ENCODE measurements at regions not wholly inside any gene's neighbourhood (a gene's known extent, or its start where the extent isn't known, plus 50 kb on each side); places are given as distances from the start of the nearest gene placed in this dataset.

DNA sequence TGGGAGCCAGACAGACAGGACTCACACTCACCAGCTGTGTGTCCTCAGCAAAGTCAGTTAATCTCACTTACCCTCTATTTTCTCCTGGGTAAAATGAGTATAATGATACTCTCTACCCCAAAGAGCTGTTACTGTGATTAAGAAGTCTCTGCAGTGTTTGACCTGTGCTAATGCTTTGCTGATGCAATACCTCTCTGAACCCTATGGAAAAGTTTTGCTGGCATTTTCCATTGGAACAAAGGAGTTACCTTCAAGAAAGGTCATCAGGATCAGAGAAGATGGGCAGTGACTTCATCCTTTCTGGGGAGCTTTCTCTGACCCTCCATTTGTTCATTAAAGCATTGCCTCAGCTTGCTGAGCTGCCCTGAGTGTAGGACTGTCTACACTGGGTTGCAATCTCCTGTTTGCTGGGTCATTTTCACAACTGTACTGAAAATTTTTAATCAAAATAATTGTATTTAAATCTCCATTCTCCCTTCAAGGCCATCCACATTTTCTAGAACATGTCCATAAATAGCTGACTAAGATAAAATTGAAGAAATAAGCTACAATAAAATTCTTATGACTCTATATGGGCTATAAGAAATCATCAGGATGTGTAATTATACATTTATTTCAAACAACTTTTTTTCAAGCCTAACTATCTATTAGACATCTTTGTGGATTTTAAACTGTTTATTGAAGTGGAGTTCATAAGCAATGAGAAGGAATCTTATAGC lies 272.8 kb upstream of the CPEB2 start:
- H3K36me3 ChIP-seq (ENCODE audit: control insufficient read depth in 2 of 2, insufficient read depth in 1 of 2, low read length in 2 of 2), result no peaks in the 10 kb centered on the region
- no peak overlapping the region for H3K4me3 ChIP-seq (ENCODE audit: low read depth, low read length)
- TF ChIP-seq ZNF366 (tag by site-specific recombination; conservative IDR thresholded peaks at IDR 0.05) (no peak), ZNF548 (tag by site-specific recombination; IDR thresholded peaks at IDR 0.05) (no peak), ZNF146 (tag by site-specific recombination; IDR thresholded peaks at IDR 0.05) (no peak), GLIS1 (tag by site-specific recombination; IDR thresholded peaks at IDR 0.05) (no peak), ZBTB21 (tag by site-specific recombination; IDR thresholded peaks at IDR 0.05) (no peak), ZBTB7A (tag by site-specific recombination; IDR thresholded peaks at IDR 0.05; ENCODE audit: low read depth) (no peak), ZNF155 (tag by site-specific recombination; IDR thresholded peaks at IDR 0.05) (no peak), ZNF521 (tag by site-specific recombination; IDR thresholded peaks at IDR 0.05) (no peak)
- TF ChIP-seq, protein P1, sequence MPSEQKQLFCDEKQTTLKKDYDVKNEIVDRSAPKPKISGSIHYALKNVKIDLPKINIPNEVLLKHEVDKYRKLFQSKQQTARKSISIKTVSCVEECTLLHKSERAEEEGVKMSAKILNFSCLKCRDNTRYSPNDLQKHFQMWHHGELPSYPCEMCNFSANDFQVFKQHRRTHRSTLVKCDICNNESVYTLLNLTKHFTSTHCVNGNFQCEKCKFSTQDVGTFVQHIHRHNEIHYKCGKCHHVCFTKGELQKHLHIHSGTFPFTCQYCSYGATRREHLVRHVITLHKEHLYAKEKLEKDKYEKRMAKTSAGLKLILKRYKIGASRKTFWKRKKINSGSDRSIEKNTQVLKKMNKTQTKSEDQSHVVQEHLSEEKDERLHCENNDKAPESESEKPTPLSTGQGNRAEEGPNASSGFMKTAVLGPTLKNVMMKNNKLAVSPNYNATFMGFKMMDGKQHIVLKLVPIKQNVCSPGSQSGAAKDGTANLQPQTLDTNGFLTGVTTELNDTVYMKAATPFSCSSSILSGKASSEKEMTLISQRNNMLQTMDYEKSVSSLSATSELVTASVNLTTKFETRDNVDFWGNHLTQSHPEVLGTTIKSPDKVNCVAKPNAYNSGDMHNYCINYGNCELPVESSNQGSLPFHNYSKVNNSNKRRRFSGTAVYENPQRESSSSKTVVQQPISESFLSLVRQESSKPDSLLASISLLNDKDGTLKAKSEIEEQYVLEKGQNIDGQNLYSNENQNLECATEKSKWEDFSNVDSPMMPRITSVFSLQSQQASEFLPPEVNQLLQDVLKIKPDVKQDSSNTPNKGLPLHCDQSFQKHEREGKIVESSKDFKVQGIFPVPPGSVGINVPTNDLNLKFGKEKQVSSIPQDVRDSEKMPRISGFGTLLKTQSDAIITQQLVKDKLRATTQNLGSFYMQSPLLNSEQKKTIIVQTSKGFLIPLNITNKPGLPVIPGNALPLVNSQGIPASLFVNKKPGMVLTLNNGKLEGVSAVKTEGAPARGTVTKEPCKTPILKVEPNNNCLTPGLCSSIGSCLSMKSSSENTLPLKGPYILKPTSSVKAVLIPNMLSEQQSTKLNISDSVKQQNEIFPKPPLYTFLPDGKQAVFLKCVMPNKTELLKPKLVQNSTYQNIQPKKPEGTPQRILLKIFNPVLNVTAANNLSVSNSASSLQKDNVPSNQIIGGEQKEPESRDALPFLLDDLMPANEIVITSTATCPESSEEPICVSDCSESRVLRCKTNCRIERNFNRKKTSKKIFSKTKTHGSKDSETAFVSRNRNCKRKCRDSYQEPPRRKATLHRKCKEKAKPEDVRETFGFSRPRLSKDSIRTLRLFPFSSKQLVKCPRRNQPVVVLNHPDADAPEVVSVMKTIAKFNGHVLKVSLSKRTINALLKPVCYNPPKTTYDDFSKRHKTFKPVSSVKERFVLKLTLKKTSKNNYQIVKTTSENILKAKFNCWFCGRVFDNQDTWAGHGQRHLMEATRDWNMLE (tag by site-specific recombination; conservative IDR thresholded peaks at IDR 0.05; ENCODE audit: low read depth), result no peak
- no peaks in the 10 kb centered on the region for H3K9me3 ChIP-seq (ENCODE audit: control insufficient read depth, insufficient read depth, low read depth, low read length)
- H3K4me1 ChIP-seq (ENCODE audit: control insufficient read depth, insufficient read depth, low read length), result no peaks in the 10 kb centered on the region
- H3K27ac ChIP-seq (ENCODE audit: extremely low read depth, low read depth, low read length), result no peak overlapping the region
- POLR2A ChIA-PET, result no interaction called here
- CTCF ChIA-PET, result no interaction called here

DNA sequence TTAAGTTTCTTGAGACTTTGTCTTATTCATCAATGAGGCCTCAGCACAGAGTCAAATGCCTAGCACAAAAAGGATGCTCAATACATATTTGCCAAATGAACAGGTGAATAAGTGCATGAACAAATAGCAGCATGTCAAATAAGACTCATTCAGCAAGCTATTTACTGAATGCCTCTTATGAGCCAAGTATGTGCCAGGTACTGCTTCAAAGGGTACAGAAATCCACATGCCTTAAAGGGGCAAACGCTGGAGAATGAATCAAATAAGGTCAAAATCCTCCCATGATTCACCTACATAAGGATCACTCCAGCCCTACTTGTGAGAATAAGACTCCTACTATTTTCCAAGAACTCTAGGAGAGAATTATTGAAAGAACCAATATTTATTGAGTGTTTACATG lies 260.2 kb upstream of the CPEB2 start:
- Histone ChIP-seq H3K9me3 (ENCODE audit: control insufficient read depth, insufficient read depth, low read depth, low read length) (no peaks in the 10 kb centered on the region), H3K27ac (ENCODE audit: extremely low read depth, low read depth, low read length) (no peak overlapping the region), H3K36me3 (ENCODE audit: control insufficient read depth in 2 of 2, insufficient read depth in 1 of 2, low read length in 2 of 2) (no peaks in the 10 kb centered on the region), H3K4me1 (ENCODE audit: control insufficient read depth, insufficient read depth, low read length) (no peaks in the 10 kb centered on the region), H3K4me3 (ENCODE audit: low read depth, low read length) (no peak overlapping the region)
- POLR2A ChIA-PET, result no interaction called here
- CTCF ChIA-PET, result no interaction called here
- TF ChIP-seq ZNF621 (tag by site-specific recombination; IDR thresholded peaks at IDR 0.05), result no peak
- TF ChIP-seq ZNF2 (tag by site-specific recombination; IDR thresholded peaks at IDR 0.05), result no peak
- TF ChIP-seq, protein P2, sequence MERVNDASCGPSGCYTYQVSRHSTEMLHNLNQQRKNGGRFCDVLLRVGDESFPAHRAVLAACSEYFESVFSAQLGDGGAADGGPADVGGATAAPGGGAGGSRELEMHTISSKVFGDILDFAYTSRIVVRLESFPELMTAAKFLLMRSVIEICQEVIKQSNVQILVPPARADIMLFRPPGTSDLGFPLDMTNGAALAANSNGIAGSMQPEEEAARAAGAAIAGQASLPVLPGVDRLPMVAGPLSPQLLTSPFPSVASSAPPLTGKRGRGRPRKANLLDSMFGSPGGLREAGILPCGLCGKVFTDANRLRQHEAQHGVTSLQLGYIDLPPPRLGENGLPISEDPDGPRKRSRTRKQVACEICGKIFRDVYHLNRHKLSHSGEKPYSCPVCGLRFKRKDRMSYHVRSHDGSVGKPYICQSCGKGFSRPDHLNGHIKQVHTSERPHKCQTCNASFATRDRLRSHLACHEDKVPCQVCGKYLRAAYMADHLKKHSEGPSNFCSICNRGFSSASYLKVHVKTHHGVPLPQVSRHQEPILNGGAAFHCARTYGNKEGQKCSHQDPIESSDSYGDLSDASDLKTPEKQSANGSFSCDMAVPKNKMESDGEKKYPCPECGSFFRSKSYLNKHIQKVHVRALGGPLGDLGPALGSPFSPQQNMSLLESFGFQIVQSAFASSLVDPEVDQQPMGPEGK (tag by site-specific recombination; IDR thresholded peaks at IDR 0.05), result no peak
- TF ChIP-seq, protein P3, sequence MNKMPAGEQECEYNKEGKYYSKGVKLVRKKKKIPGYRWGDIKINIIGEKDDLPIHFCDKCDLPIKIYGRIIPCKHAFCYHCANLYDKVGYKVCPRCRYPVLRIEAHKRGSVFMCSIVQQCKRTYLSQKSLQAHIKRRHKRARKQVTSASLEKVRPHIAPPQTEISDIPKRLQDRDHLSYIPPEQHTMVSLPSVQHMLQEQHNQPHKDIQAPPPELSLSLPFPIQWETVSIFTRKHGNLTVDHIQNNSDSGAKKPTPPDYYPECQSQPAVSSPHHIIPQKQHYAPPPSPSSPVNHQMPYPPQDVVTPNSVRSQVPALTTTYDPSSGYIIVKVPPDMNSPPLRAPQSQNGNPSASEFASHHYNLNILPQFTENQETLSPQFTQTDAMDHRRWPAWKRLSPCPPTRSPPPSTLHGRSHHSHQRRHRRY (tag by site-specific recombination; IDR thresholded peaks at IDR 0.05), result no peak
- TF ChIP-seq KLF1 (tag by site-specific recombination; IDR thresholded peaks at IDR 0.05), result no peak
- no peak for TF ChIP-seq ZNF19 (tag by site-specific recombination; IDR thresholded peaks at IDR 0.05; ENCODE audit: low read depth)
- TF ChIP-seq, protein P4, sequence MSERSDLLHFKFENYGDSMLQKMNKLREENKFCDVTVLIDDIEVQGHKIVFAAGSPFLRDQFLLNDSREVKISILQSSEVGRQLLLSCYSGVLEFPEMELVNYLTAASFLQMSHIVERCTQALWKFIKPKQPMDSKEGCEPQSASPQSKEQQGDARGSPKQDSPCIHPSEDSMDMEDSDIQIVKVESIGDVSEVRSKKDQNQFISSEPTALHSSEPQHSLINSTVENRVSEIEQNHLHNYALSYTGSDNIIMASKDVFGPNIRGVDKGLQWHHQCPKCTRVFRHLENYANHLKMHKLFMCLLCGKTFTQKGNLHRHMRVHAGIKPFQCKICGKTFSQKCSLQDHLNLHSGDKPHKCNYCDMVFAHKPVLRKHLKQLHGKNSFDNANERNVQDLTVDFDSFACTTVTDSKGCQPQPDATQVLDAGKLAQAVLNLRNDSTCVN (tag by site-specific recombination; optimal IDR thresholded peaks at IDR 0.05), result no peak
- TF ChIP-seq, protein P5, sequence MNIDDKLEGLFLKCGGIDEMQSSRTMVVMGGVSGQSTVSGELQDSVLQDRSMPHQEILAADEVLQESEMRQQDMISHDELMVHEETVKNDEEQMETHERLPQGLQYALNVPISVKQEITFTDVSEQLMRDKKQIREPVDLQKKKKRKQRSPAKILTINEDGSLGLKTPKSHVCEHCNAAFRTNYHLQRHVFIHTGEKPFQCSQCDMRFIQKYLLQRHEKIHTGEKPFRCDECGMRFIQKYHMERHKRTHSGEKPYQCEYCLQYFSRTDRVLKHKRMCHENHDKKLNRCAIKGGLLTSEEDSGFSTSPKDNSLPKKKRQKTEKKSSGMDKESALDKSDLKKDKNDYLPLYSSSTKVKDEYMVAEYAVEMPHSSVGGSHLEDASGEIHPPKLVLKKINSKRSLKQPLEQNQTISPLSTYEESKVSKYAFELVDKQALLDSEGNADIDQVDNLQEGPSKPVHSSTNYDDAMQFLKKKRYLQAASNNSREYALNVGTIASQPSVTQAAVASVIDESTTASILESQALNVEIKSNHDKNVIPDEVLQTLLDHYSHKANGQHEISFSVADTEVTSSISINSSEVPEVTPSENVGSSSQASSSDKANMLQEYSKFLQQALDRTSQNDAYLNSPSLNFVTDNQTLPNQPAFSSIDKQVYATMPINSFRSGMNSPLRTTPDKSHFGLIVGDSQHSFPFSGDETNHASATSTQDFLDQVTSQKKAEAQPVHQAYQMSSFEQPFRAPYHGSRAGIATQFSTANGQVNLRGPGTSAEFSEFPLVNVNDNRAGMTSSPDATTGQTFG (tag by site-specific recombination; IDR thresholded peaks at IDR 0.05; ENCODE audit: borderline replicate concordance), result no peak
- TF ChIP-seq ZNF174 (tag by site-specific recombination; IDR thresholded peaks at IDR 0.05), result no peak

Measured in HEK293 (cell line).